VCaP (cell line): ENCODE measurements at regions not wholly inside any gene's neighbourhood (a gene's known extent, or its start where the extent isn't known, plus 50 kb on each side); places are given as distances from the start of the nearest gene placed in this dataset.

ENCODE experiments used
- H3K27ac ChIP-seq: fragments of 450-650 bp; 2 replicates; pipeline ENCODE4 v1.5.1; 2017
- TF ChIP-seq, protein P1 (sequence below): fragments of 450-650 bp; conservative IDR thresholded peaks from 2 replicates; pipeline ENCODE4 v1.5.1; 2017; ENCODE audit warnings: mild to moderate bottlenecking, moderate library complexity

DNA sequence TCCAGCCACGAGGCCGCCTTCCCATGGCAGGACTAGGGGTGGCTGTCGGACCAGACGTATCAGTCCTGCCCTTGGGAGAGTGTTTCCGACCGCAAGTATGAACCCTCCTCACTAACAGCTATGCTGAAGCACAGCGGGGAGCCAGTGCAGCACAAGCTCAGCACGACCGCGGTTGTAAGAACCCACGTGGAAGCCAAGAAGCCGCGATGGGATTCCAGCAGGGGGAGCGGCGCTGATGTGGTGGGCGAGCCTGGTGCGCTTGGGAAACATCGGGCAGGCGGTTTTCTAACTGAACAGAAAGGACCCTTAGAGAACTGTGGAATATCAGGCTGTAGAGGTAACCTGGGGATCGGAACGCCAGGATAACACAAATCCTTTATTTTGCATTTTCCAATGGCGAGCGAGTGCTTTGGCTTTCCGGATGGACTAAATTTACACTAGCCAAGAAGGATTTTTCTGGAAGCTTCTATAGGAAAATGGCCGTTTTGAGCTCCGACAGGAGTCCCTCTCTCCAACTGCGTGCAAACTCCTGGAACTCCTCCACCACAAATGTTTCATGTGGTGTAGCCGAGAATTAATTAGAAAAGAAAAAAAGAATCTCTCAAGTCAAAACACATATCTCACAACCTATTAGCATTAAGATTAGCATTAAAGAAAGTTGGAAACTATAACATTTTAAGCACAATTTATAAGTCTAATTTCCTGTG is 132.0 kb upstream of the MYCN start:
- TF ChIP-seq, protein P1, sequence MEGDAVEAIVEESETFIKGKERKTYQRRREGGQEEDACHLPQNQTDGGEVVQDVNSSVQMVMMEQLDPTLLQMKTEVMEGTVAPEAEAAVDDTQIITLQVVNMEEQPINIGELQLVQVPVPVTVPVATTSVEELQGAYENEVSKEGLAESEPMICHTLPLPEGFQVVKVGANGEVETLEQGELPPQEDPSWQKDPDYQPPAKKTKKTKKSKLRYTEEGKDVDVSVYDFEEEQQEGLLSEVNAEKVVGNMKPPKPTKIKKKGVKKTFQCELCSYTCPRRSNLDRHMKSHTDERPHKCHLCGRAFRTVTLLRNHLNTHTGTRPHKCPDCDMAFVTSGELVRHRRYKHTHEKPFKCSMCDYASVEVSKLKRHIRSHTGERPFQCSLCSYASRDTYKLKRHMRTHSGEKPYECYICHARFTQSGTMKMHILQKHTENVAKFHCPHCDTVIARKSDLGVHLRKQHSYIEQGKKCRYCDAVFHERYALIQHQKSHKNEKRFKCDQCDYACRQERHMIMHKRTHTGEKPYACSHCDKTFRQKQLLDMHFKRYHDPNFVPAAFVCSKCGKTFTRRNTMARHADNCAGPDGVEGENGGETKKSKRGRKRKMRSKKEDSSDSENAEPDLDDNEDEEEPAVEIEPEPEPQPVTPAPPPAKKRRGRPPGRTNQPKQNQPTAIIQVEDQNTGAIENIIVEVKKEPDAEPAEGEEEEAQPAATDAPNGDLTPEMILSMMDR, result no peak
- no peak overlapping the region for H3K27ac ChIP-seq

DNA sequence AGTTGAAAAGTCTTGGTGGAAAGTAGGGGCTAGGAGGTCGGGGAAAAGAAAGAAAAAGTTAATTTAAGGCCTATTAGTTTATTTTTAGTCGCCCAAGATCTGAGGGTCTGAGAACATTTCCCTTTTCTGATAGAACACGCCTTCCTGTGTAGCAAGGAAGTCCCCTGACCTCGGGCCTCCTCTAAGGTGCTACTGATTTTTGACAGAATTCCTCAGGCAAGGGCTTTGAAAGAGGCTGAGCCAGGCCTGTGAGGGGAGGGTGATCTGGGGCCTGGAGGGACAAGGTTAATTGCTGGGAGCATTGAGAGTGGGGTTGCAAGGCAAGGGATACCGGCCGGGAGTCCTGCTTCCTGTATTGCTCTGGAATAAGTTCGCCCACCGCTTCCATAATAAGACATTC is 131.4 kb upstream of the MYCN start:
- no peak overlapping the region for H3K27ac ChIP-seq
- TF ChIP-seq, protein P1, result no peak

DNA sequence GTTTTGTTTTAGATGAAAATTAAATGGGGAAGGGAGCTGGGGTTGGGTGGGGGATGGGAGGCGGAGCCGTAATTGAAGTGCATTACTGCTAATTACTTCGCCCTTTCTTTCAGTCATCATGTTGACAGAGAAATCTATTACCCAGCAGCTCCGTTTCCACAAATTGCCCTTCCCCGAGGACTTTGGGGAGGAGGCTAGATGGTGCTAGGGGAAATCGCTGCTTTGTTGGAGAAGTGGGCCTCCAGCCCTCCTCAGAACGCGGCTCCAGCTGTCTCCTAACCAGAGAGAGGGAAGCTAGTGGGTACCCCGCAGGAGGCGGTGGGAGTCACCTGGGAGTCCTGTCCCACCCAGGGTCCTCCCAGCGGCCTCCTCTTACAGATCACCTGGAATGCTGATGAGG is 130.9 kb upstream of the MYCN start:
- no peak overlapping the region for H3K27ac ChIP-seq
- TF ChIP-seq, protein P1, result no peak

DNA sequence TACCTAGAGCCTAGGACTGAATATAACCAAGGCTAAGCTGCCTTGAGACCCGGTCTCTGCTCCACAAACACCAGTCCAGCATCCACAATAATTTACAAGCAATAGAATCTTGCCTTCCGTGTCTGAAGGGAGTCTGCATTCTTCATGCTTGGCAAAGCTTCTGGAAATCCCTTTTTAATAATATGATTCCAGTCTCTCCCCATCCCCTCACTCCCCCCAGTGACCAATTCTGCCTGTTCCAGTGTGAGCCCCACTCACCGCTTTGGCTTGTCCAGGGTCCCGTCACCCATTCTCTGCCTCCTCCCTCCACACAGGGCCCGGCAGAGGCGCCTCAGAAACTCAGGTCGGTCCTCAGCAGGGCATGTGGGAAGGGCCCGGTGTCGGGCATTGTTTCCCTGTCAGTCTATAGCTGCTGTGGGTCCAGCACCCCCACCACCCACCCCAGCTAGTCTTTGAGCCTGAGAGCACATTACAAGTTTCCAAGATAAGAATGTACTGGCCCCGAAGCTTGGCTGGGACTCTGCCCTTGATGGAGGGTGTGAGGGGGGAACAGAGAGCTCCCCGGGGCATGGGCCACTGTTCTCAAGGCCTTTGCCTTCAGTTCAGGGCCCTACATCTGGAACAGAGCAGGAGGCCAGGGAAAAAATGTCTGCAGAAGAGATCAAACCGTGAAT is 129.7 kb upstream of the MYCN start:
- no peak overlapping the region for H3K27ac ChIP-seq
- TF ChIP-seq, protein P1, result no peak

DNA sequence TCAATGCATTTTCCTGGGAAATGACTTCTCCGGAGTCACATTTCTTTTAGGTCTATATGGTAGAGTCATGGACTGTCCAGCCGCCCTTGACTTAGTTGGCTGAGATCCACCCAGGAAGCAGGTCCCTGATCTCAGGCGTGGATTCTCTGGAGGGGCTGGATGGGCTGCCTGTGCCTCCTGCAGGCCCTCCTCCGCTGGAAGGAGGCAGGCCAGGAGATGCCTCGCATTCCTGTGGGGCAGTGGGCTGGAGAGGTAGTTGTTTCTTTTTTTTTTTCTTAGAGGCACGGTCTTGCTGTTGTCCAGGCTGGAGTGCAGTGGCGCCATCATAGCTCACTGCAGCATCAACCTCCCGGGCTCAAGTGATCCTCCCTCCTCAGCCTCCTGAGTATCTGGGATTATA is 129.0 kb upstream of the MYCN start:
- no peak overlapping the region for H3K27ac ChIP-seq
- TF ChIP-seq, protein P1, result no peak

DNA sequence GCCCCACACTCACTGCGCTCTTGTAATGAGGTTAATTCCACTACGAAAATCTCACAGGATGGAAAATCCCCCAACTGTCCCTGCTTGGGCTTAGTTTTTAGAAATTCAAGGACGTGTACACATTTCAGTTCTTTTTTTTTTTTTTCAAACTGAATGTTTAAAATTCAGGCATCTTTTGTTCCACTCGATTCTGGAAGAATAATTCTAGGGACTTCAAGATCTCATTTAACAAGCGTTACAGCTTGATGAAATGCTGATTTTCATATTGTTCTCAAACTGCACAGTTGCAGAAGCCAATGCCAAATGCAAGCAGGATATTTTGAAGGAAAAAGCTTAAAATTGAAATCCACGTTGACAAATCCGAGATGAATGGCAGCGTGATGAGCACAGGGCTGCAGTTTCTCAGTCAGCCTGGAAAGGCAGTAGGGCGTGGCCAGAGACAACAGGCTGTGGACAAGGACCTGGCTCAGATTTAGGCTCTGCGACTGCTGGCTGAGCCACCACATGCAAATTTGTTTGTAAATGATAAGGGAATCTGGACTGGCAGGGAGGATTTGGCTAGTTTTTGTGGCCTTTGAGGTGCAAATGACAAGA is 128.1 kb upstream of the MYCN start:
- TF ChIP-seq, protein P1, result no peak

DNA sequence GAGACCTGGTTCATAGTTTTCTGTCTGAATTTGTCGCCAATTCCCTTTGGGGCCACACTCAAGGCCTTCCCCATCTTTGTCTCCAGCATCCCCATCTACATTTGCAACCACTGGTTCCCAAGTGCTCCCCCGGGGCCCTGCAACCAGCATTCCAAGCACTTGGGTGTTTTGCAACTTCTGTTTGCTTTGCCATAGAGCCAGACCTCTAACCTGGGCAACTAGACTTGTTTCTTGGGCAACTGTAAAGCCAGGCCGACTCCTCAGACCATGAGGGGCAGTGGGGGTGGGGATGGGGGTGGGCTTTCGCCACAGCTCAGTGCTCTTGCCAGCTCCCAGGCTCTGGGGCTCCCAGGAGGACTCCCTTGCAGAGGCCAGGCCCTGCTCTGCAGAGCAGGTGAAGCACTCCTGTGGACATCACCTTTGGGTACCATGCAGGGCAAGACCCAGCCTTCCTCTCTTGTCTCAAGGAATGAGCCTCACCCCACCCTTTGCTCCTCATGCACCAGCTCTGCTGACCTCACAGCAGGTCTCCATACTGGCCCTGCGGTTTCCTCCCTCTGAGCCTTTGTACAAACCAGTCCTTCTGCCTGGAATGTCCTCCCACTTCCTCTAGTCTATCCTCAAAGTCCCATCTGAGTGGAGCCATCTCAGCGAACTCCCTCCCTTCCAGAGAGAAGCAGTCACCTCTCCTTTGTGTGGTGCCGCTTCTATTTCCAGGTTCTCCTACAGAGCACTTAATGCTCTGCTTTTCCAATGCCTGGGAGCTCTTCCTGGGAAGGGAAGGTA is 126.7 kb upstream of the MYCN start:
- H3K27ac ChIP-seq, result no peak overlapping the region
- TF ChIP-seq, protein P1, result no peak

More for the DNA sequence above, 128.1 kb upstream of the MYCN start:
- no peak overlapping the region for H3K27ac ChIP-seq
